ENCODE measurements at regions not wholly inside any gene's neighbourhood (a gene's known extent, or its start where the extent isn't known, plus 50 kb on each side); places are given as distances from the start of the nearest gene placed in this dataset.

GRCh38 chr20:59392736-59393135 is 92.3 kb downstream of the EDN3 start:
- H3K4me1 Mint-ChIP-seq = no peaks in the 10 kb centered on the region
- H3K36me3 Mint-ChIP-seq = no peaks in the 10 kb centered on the region
- DNase-seq = no peak
- peaks cover 29% of the 10 kb centered on the region for H3K27me3 Mint-ChIP-seq
- CTCF ChIA-PET = no interaction called here
- H3K4me3 Mint-ChIP-seq = no peak overlapping the region
- H3K9me3 Mint-ChIP-seq = no peaks in the 10 kb centered on the region
- no peak overlapping the region for H3K27ac Mint-ChIP-seq

DNA sequence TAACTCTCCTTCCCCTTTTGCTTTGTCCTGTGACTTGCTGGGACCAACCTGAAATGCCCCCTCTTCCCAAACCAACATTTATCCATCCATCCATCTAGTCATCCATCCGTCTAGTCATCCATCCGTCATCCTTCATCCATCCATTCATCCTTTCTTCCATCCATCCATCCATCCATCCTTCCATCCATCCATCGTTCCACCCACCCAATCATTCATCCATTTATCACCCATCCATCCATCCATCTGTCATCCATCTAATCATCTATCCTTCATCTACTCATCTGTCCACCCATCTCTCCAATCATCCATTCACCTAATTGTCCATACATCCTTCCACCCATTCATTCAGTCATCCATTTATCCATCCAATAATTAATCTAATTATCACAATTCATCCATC is 92.7 kb downstream of the EDN3 start:
- H3K27me3 Mint-ChIP-seq = peaks cover 29% of the 10 kb centered on the region
- CTCF ChIA-PET = no interaction called here
- H3K4me3 Mint-ChIP-seq = no peak overlapping the region
- no peak for DNase-seq
- no peaks in the 10 kb centered on the region for H3K9me3 Mint-ChIP-seq
- H3K27ac Mint-ChIP-seq = no peak overlapping the region
- H3K4me1 Mint-ChIP-seq = no peaks in the 10 kb centered on the region
- no peaks in the 10 kb centered on the region for H3K36me3 Mint-ChIP-seq

- no peaks in the 10 kb centered on the region for H3K9me3 Mint-ChIP-seq
- peaks cover 21% of the 10 kb centered on the region for H3K27me3 Mint-ChIP-seq
- H3K4me3 Mint-ChIP-seq = no peak overlapping the region
- H3K36me3 Mint-ChIP-seq = no peaks in the 10 kb centered on the region
- CTCF ChIA-PET = interaction anchor here (2.0 kb wide), 1 partner anchor 8 kb away, joined by 6 read pairs; no protein-coding TSS in a partner anchor
- no peak overlapping the region for H3K27ac Mint-ChIP-seq
- no peak for DNase-seq
- H3K4me1 Mint-ChIP-seq = no peaks in the 10 kb centered on the region
Measured at GRCh38 chr20:59395729-59396128, 95.3 kb downstream of the EDN3 start.

- no peaks in the 10 kb centered on the region for H3K36me3 Mint-ChIP-seq
- no peak overlapping the region for H3K27ac Mint-ChIP-seq
- CTCF ChIA-PET = no interaction called here
- H3K27me3 Mint-ChIP-seq = peaks cover 11% of the 10 kb centered on the region
- H3K9me3 Mint-ChIP-seq = no peaks in the 10 kb centered on the region
- no peak overlapping the region for H3K4me3 Mint-ChIP-seq
- H3K4me1 Mint-ChIP-seq = no peaks in the 10 kb centered on the region
- peak; percentile 57 for DNase-seq
Measured at GRCh38 chr20:59398537-59399205, 98.3 kb downstream of the EDN3 start.

- H3K4me3 Mint-ChIP-seq = no peak overlapping the region
- H3K9me3 Mint-ChIP-seq = no peaks in the 10 kb centered on the region
- H3K27ac Mint-ChIP-seq = no peak overlapping the region
- H3K27me3 Mint-ChIP-seq = peaks cover 12% of the 10 kb centered on the region
- no peaks in the 10 kb centered on the region for H3K36me3 Mint-ChIP-seq
- no peak for DNase-seq
- CTCF ChIA-PET = interaction anchor here (0.7 kb wide), 1 partner anchor 94 kb away, joined by 4 read pairs; no protein-coding TSS in a partner anchor
- H3K4me1 Mint-ChIP-seq = peaks cover 5% of the 10 kb centered on the region
Measured at GRCh38 chr20:59399426-59400099, 99.2 kb downstream of the EDN3 start.

GRCh38 chr20:59400708-59401107 is 100.3 kb downstream of the EDN3 start:
- DNase-seq = peak; percentile 47
- Mint-ChIP-seq H3K4me1 (peaks cover 5% of the 10 kb centered on the region), H3K9me3 (no peaks in the 10 kb centered on the region), H3K4me3 (no peak overlapping the region), H3K36me3 (no peaks in the 10 kb centered on the region), H3K27me3 (peaks cover 19% of the 10 kb centered on the region), H3K27ac (no peak overlapping the region)
- CTCF ChIA-PET = no interaction called here

DNA sequence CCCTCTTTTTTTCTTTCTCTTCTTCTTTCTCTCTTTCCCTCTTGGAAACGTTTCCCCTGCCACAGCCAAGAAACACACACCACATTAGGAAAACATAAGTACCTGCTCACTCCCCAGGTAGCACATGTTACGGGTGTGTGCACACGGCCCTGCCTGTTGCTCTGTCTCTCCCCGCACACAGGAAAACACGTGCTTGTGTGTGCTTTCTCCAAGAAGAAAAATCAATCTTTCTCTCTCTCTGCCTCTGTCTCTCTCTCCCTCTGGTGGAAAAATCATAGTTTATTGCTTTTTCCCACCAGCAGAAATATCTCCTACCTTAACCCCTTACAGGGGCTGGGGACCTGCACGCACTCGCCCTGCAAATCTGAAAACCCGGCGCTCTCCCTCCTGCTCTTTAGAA is 102.3 kb downstream of the EDN3 start:
- peak; percentile 52 for DNase-seq
- Mint-ChIP-seq H3K4me1 (peaks cover 5% of the 10 kb centered on the region), H3K36me3 (no peaks in the 10 kb centered on the region), H3K27me3 (peaks cover 30% of the 10 kb centered on the region), H3K9me3 (no peaks in the 10 kb centered on the region), H3K4me3 (no peak overlapping the region), H3K27ac (no peak overlapping the region)
- CTCF ChIA-PET = interaction anchor here (0.9 to 2.0 kb wide), 4 partner anchors 69 to 532 kb away, joined by 3 to 4 read pairs (median 3); no protein-coding TSS in a partner anchor

GRCh38 chr20:59403261-59403961 is 103.0 kb downstream of the EDN3 start:
- Mint-ChIP-seq H3K4me3 (no peak overlapping the region), H3K9me3 (no peaks in the 10 kb centered on the region), H3K4me1 (peaks cover 5% of the 10 kb centered on the region), H3K36me3 (no peaks in the 10 kb centered on the region), H3K27ac (no peak overlapping the region), H3K27me3 (peaks cover 35% of the 10 kb centered on the region)
- DNase-seq = peak; percentile 78
- CTCF ChIA-PET = interaction anchor here (0.9 to 3.1 kb wide), 12 partner anchors 9 to 536 kb away, joined by 3 to 17 read pairs (median 4); no protein-coding TSS in a partner anchor

- no peak overlapping the region for H3K4me3 Mint-ChIP-seq
- no peaks in the 10 kb centered on the region for H3K9me3 Mint-ChIP-seq
- H3K27ac Mint-ChIP-seq = no peak overlapping the region
Measured at GRCh38 chr20:59403962-59404314, 103.5 kb downstream of the EDN3 start.

GRCh38 chr20:59404749-59405148 is 104.3 kb downstream of the EDN3 start:
- no peak overlapping the region for H3K4me3 Mint-ChIP-seq
- no peak for DNase-seq
- H3K27me3 Mint-ChIP-seq = peaks cover 35% of the 10 kb centered on the region
- peaks cover 5% of the 10 kb centered on the region for H3K4me1 Mint-ChIP-seq
- no peak overlapping the region for H3K27ac Mint-ChIP-seq
- CTCF ChIA-PET = interaction anchor here (0.8 to 3.1 kb wide), 18 partner anchors 8 to 537 kb away, joined by 3 to 17 read pairs (median 4); no protein-coding TSS in a partner anchor
- no peaks in the 10 kb centered on the region for H3K36me3 Mint-ChIP-seq
- no peaks in the 10 kb centered on the region for H3K9me3 Mint-ChIP-seq

More at GRCh38 chr20:59403962-59404314, 103.5 kb downstream of the EDN3 start:
- H3K4me1 Mint-ChIP-seq = peaks cover 5% of the 10 kb centered on the region
- no peaks in the 10 kb centered on the region for H3K36me3 Mint-ChIP-seq
- no peak for DNase-seq
- H3K27me3 Mint-ChIP-seq = peaks cover 35% of the 10 kb centered on the region
- CTCF ChIA-PET = interaction anchor here (0.6 to 3.1 kb wide), 17 partner anchors 9 to 537 kb away, joined by 3 to 17 read pairs (median 4); no protein-coding TSS in a partner anchor

DNA sequence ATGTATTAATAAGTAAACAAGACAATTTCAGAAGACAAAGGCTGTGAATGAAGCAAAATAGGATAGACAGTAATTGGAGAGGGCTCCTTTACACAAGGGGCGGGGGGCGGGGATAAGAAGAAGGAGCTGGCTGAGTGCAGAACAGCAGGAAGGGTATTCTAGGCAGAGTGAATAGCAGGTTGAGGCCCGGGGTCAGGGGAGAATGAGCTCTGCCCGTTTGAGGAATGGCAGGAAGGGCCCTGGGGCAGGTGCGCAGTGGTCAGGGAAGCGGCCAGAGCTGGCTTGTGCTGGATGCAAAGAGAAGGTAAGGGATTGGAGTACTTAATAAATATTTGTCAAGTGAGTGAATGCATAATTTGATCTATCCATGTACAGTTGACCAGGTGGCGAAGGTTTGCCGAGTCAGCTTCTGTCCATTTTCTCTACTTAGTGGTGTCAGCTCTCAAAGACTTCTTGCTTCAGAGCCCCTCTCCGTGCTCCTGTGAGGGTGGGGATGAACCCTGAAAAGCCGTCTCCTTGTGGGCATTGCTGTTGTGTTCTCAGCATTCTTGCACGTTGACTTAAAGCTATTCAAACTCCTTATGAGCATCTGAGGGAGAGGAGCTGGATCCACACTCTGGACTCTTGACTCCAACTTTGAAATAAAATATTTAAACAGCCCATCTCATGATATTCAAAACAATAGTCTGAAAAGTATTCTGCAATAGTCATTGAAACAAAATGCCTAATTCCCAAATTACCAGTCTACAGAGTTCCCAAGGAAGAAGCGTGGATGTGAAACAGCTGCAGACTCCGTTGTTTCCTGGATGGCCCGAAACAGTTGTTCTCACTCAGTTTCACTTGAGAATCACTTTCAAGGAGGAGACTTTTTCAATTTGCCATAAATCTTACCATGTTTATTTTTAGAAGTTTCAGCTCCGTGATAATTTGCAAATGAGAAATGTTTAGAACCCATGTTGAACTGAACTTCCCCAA is 105.1 kb downstream of the EDN3 start:
- peaks cover 5% of the 10 kb centered on the region for H3K4me1 Mint-ChIP-seq
- no peak overlapping the region for H3K27ac Mint-ChIP-seq
- H3K9me3 Mint-ChIP-seq = no peaks in the 10 kb centered on the region
- H3K27me3 Mint-ChIP-seq = peaks cover 38% of the 10 kb centered on the region
- DNase-seq = no peak
- CTCF ChIA-PET = interaction anchor here (0.7 to 3.1 kb wide), 9 partner anchors 17 to 337 kb away, joined by 3 to 17 read pairs (median 3); no protein-coding TSS in a partner anchor
- no peaks in the 10 kb centered on the region for H3K36me3 Mint-ChIP-seq
- H3K4me3 Mint-ChIP-seq = no peak overlapping the region

DNA sequence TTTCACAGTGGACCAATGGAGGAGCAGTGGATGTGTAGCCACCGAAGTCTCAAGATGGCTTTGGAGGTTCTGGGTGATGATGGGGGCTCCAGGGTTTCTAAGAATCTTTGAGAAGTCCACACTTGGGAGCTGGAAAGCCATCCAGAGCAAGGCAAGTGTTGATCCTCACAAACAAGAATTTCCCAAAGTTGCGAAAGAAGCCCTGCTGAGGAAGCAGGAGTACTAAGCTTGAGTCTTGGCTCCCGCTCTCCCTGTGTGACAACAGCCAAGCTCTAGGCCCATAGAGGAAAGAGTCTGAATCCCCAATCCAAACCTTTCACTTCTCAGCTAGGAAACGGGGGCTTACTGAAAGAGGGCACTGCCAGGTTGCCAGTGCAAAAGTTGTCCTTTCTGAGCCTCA is 106.0 kb downstream of the EDN3 start:
- Mint-ChIP-seq H3K36me3 (no peaks in the 10 kb centered on the region), H3K4me3 (no peak overlapping the region), H3K4me1 (peaks cover 5% of the 10 kb centered on the region), H3K27me3 (peaks cover 39% of the 10 kb centered on the region), H3K27ac (no peak overlapping the region), H3K9me3 (no peaks in the 10 kb centered on the region)
- CTCF ChIA-PET = interaction anchor here (1.3 to 3.1 kb wide), 3 partner anchors 89 to 318 kb away, joined by 8 to 17 read pairs (median 8); no protein-coding TSS in a partner anchor
- DNase-seq = no peak

GRCh38 chr20:59411170-59411569 is 110.8 kb downstream of the EDN3 start:
- H3K36me3 Mint-ChIP-seq = no peaks in the 10 kb centered on the region
- CTCF ChIA-PET = no interaction called here
- no peak overlapping the region for H3K27ac Mint-ChIP-seq
- H3K9me3 Mint-ChIP-seq = no peaks in the 10 kb centered on the region
- H3K4me3 Mint-ChIP-seq = no peak overlapping the region
- H3K4me1 Mint-ChIP-seq = no peaks in the 10 kb centered on the region
- H3K27me3 Mint-ChIP-seq = peaks cover 25% of the 10 kb centered on the region
- no peak for DNase-seq

Measured in activated naive CD4-positive, alpha-beta T cell treated with anti-CD3 and anti-CD28 coated beads, Interleukin-2, amount 10 ng/mL, durations not matched to agents 7 days and 5 days (primary cell).